ENCODE measurements at regions not wholly inside any gene's neighbourhood (a gene's known extent, or its start where the extent isn't known, plus 50 kb on each side); places are given as distances from the start of the nearest gene placed in this dataset.
A peak's percentile ranks its signal among the peaks of the same experiment; 100 is the strongest.

DNA sequence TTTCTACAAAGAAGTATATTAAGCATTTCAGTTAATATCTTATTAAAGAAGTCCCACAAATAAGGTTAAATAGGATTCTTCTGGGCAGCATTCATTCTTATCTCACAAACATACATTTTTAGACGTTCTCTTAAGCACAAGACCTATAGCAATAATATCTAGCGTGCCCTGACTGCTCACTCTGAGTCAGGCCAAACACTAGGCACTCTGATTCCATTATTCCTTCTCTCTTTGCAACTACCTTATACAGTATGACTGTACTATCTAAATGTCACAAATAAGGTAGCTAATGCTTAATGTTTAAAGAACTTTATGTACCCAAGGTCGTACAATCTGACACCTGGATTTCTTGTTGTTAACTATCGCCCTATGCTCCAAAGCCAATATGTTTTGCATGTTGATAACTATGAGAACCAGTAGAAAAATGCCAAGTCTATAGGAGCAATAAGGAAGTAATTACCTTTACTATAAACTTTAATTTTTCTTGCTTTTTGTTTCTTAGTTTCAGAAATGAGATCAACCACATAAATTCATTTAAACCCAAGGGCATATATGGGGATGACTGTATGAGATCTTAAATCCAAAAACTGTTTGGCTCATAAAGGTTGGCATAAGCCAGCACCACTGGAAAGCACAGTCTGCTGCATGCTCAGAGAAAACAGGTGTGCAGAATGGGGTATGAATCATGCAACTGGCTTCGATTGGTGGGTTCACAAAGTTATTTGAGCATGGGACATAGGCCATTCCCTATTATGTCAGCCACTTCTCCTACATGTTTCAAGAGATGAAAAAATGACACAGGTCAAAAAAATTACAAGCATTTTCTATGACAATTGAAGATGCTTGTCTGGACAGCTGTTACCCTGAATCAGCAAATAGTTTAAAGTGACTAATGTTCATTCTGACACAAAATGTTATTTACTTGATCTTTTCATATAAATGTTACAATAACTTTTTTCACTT lies 352.0 kb downstream of the IRS1 start:
- POLR2A ChIA-PET (ENCODE audit: low non-redundant PET): interaction anchor here (0.7 kb wide), 1 partner anchor 759 kb away, joined by 3 read pairs; no protein-coding TSS in a partner anchor

GRCh38 chr2:226446406-226447001 lies 353.1 kb downstream of the IRS1 start:
- CTCF ChIA-PET: no interaction called here
- POLR2A ChIA-PET (ENCODE audit: low non-redundant PET): interaction anchor here (0.7 kb wide), 1 partner anchor 760 kb away, joined by 3 read pairs; no protein-coding TSS in a partner anchor

More for the DNA sequence above, 352.0 kb downstream of the IRS1 start:
- intact Hi-C loops (cut with micrococcal nuclease; ENCODE audit: unreplicated experiment): no loop called here
- CTCF ChIA-PET: no interaction called here
- Histone ChIP-seq H3K27ac (ENCODE audit: low read depth, low read length, poor library complexity, severe bottlenecking) (peak overlapping the region; percentile 63), H3K27me3 (replicated peaks; ENCODE audit: insufficient read depth, low read depth, low read length, poor library complexity) (no peaks in the 10 kb centered on the region), H3K9me3 (ENCODE audit: low read depth, low read length, poor library complexity, severe bottlenecking) (peaks cover 13% of the 10 kb centered on the region), H3K4me1 (ENCODE audit: insufficient read depth, low read length, poor library complexity, severe bottlenecking) (peaks cover 24% of the 10 kb centered on the region), H3K4me3 (ENCODE audit: low read depth, low read length, poor library complexity, severe bottlenecking) (no peak overlapping the region), H3K36me3 (ENCODE audit: insufficient read depth, low read length, poor library complexity, severe bottlenecking) (no peaks in the 10 kb centered on the region)
- DNase-seq (ENCODE audit: low spot score): no peak
- TF ChIP-seq CTCF (conservative IDR thresholded peaks at IDR 0.05; ENCODE audit: low read depth, low read length) (no peak), EZH2 (IDR thresholded peaks at IDR 0.05; ENCODE audit: borderline replicate concordance, low read depth, low read length, poor library complexity, severe bottlenecking) (no peak)
- no TSS peak for BruUV-seq (replicated peaks)

More at GRCh38 chr2:226446406-226447001, 353.1 kb downstream of the IRS1 start:
- Histone ChIP-seq H3K27ac (ENCODE audit: low read depth, low read length, poor library complexity, severe bottlenecking) (peak overlapping the region; percentile 66), H3K36me3 (ENCODE audit: insufficient read depth, low read length, poor library complexity, severe bottlenecking) (no peaks in the 10 kb centered on the region), H3K4me3 (ENCODE audit: low read depth, low read length, poor library complexity, severe bottlenecking) (no peak overlapping the region), H3K4me1 (ENCODE audit: insufficient read depth, low read length, poor library complexity, severe bottlenecking) (peaks cover 24% of the 10 kb centered on the region), H3K9me3 (ENCODE audit: low read depth, low read length, poor library complexity, severe bottlenecking) (peaks cover 3% of the 10 kb centered on the region), H3K27me3 (replicated peaks; ENCODE audit: insufficient read depth, low read depth, low read length, poor library complexity) (no peaks in the 10 kb centered on the region)
- intact Hi-C loops (cut with micrococcal nuclease; ENCODE audit: unreplicated experiment): no loop called here
- BruUV-seq (replicated peaks): no TSS peak
- no peak for TF ChIP-seq CTCF (conservative IDR thresholded peaks at IDR 0.05; ENCODE audit: low read depth, low read length)
- TF ChIP-seq EZH2 (IDR thresholded peaks at IDR 0.05; ENCODE audit: borderline replicate concordance, low read depth, low read length, poor library complexity, severe bottlenecking): no peak
- DNase-seq (ENCODE audit: low spot score): peak; percentile 87

Measured in A673 (cell line).